MCF 10A (cell line): ENCODE measurements at regions not wholly inside any gene's neighbourhood (a gene's known extent, or its start where the extent isn't known, plus 50 kb on each side); places are given as distances from the start of the nearest gene placed in this dataset.

Source experiments
- BruUV-seq: library from RNA; stranded (reverse); fragments of 400-500 nt; replicated peaks from 2 replicates; lab custom pipeline; 2021; lab: Mats Ljungman, UMichigan
- CTCF ChIA-PET: fragments of 300-600 bp; sonication (Branson Sonifier 250); formaldehyde crosslinking; extraction: SDS; loops from one replicate; lab custom pipeline; 2021; ENCODE audit warnings: antibody characterized with exemption, inconsistent platforms; lab: Yijun Ruan, JAX
- POLR2A ChIA-PET: fragments of 300-600, 350-650 bp; sonication (Branson Sonifier 250); formaldehyde crosslinking; extraction: SDS; loops from one replicate; lab custom pipeline; 2020; ENCODE audit warnings: antibody characterized with exemption, inconsistent platforms; lab: Yijun Ruan, JAX
- DNase-seq: peaks from one replicate; pipeline ENCODE4 v3.0.0-alpha.2; 2018; ENCODE audit not compliant: unreplicated experiment
- H3K27ac Mint-ChIP-seq: one replicate; pipeline ENCODE4 v1.8.0; 2022; ENCODE audit warnings: mild to moderate bottlenecking, low read depth, mixed read lengths; ENCODE audit not compliant: unreplicated experiment
- H3K27me3 Mint-ChIP-seq: one replicate; pipeline ENCODE4 v1.8.0; 2022; ENCODE audit warnings: mixed read lengths; ENCODE audit not compliant: insufficient read depth, unreplicated experiment
- H3K36me3 Mint-ChIP-seq: one replicate; pipeline ENCODE4 v1.8.0; 2022; ENCODE audit warnings: mild to moderate bottlenecking, moderate library complexity, mixed read lengths; ENCODE audit not compliant: insufficient read depth, unreplicated experiment
- H3K4me1 Mint-ChIP-seq: one replicate; pipeline ENCODE4 v1.8.0; 2022; ENCODE audit warnings: mixed read lengths; ENCODE audit not compliant: insufficient read depth, unreplicated experiment
- H3K4me3 Mint-ChIP-seq: one replicate; pipeline ENCODE4 v1.8.0; 2022; ENCODE audit warnings: mild to moderate bottlenecking, moderate library complexity, mixed read lengths; ENCODE audit not compliant: unreplicated experiment
- H3K9me3 Mint-ChIP-seq: one replicate; pipeline ENCODE4 v1.8.0; 2022; ENCODE audit warnings: mixed read lengths; ENCODE audit not compliant: unreplicated experiment
- intact Hi-C: fragments of 100-400 bp; cut with micrococcal nuclease; formaldehyde crosslinking; loops from 2 replicates; pipeline ENCODE4 v1.14.1; 2022
- TF ChIP-seq, protein P1 (sequence below): fragments of 200-600 bp; IDR thresholded peaks from one replicate; pipeline ENCODE4 v1.8.0; 2022; ENCODE audit warnings: antibody characterized with exemption, mild to moderate bottlenecking; ENCODE audit not compliant: unreplicated experiment

DNA sequence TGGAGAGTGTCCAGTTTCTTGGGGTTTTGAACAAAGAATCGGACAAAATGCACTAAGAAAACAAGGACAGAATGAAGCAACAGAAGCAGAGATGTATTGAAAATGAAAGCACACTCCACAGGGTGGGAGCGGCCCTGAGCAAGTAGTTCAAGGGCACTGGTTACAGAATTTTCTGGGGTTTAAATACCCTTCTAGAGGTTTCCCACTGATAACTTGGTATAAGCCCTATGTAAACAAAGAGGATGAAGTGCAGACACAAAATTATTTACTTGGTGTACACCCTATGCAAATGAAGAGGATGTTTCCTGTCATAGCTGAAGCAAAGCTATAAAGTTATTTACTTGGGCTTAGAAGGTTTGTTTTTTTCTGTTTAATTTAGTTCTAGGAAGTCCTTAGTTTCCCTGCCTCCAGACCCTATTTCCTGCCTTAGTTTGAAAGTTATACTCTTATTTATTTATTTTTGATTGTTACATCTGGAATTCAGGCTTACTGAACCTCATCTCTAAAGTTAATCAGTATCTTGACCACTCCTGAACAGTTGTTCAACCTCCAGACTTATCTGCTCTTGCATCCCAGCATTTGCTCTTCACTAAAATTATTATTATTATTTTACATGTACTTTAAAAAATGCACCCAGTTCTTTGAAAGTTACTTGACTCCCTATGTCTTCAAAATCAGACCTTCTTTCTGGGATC is 193.5 kb downstream of the SPP2 start:
- ChIA-PET POLR2A (interaction anchor here (1.1 to 4.4 kb wide), 5 partner anchors 12 to 252 kb away, joined by 3 to 37 read pairs (median 5); no protein-coding TSS in a partner anchor), CTCF (interaction anchor here (1.8 to 2.3 kb wide), 2 partner anchors 11 to 14 kb away, joined by 7 read pairs; no protein-coding TSS in a partner anchor)
- Mint-ChIP-seq H3K9me3 (peaks cover 7% of the 10 kb centered on the region), H3K4me3 (peak overlapping the region; percentile 56), H3K4me1 (peaks cover 50% of the 10 kb centered on the region), H3K27me3 (no peaks in the 10 kb centered on the region), H3K36me3 (no peaks in the 10 kb centered on the region), H3K27ac (peak overlapping the region; percentile 97)
- BruUV-seq: no TSS peak
- intact Hi-C loops: no loop called here
- TF ChIP-seq, protein P1, sequence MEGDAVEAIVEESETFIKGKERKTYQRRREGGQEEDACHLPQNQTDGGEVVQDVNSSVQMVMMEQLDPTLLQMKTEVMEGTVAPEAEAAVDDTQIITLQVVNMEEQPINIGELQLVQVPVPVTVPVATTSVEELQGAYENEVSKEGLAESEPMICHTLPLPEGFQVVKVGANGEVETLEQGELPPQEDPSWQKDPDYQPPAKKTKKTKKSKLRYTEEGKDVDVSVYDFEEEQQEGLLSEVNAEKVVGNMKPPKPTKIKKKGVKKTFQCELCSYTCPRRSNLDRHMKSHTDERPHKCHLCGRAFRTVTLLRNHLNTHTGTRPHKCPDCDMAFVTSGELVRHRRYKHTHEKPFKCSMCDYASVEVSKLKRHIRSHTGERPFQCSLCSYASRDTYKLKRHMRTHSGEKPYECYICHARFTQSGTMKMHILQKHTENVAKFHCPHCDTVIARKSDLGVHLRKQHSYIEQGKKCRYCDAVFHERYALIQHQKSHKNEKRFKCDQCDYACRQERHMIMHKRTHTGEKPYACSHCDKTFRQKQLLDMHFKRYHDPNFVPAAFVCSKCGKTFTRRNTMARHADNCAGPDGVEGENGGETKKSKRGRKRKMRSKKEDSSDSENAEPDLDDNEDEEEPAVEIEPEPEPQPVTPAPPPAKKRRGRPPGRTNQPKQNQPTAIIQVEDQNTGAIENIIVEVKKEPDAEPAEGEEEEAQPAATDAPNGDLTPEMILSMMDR: no peak
- peak; percentile 52 for DNase-seq

DNA sequence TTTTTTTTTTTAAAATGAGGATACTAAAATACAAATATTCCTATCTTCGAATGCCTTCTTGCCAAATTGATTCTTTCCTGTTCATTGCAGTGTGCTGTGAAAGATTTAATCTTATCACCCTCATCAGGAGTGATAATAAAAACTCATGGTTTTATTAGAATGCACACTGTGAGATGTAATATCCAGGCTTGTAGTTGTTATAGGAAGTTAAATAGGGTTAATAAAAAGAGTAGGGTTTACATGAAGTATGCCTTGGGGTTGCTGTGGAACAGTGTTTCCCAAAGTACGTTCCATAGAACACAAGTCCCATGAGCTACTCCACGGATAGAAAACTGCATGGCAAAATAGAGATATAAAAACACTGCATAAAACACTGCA is 191.9 kb downstream of the SPP2 start:
- H3K4me1 Mint-ChIP-seq: peaks cover 50% of the 10 kb centered on the region
- no peak for DNase-seq
- no peaks in the 10 kb centered on the region for H3K36me3 Mint-ChIP-seq
- intact Hi-C loops: no loop called here
- H3K4me3 Mint-ChIP-seq: peak overlapping the region; percentile 51
- peaks cover 12% of the 10 kb centered on the region for H3K9me3 Mint-ChIP-seq
- ChIA-PET POLR2A (interaction anchor here (0.6 to 4.4 kb wide), 12 partner anchors 9 to 1453 kb away, joined by 3 to 37 read pairs (median 4); partner anchors contain the start of gene ARL4C), CTCF (interaction anchor here (0.6 to 2.3 kb wide), 9 partner anchors 9 to 1108 kb away, joined by 3 to 7 read pairs (median 4); no protein-coding TSS in a partner anchor)
- no TSS peak for BruUV-seq
- TF ChIP-seq, protein P1: no peak
- no peaks in the 10 kb centered on the region for H3K27me3 Mint-ChIP-seq
- H3K27ac Mint-ChIP-seq: peak overlapping the region; percentile 80

DNA sequence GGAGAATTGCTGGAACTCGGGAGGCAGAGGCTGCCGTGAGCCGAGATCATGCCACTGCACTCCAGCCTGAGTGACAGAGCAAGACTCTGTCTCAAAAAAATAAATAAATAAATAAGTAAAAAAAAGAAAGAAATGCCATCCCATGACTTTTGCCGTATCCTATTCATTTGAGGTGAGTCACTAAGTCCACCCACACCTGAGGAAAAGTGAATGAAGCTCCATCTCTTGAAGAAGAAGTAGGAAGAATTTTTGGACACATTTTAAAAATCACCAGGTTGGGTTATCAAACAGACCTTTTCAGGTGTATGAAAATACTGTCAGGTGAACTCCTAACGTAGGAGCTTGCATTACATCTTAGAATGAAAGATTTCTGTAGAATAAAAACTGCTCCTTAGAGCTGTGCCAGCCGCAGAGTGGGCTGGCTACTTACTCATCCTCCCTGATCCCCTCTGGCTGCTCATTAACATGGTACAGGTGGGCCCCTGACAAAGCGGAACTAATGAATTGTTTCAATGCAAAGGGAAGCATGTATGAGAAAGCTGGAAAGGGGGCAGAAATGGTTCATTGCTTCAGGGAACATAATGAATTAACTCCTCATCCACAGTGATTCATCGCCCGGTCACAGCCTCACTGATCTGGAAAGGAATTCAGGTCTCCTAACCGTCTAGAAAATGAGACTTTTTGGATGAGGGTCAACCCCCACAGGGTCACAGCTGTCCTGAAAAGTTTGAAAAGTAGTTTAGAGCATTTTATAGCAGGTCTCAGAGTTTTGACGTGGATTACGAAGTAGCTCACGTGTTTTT is 191.4 kb downstream of the SPP2 start:
- BruUV-seq: no TSS peak
- H3K27ac Mint-ChIP-seq: peak overlapping the region; percentile 80
- H3K4me3 Mint-ChIP-seq: peak overlapping the region; percentile 51
- intact Hi-C loops: no loop called here
- no peaks in the 10 kb centered on the region for H3K27me3 Mint-ChIP-seq
- ChIA-PET POLR2A (interaction anchor here (0.6 to 4.4 kb wide), 14 partner anchors 8 to 1452 kb away, joined by 3 to 37 read pairs (median 4); partner anchors contain the start of gene ARL4C), CTCF (interaction anchor here (0.6 to 2.3 kb wide), 9 partner anchors 9 to 309 kb away, joined by 3 to 7 read pairs (median 4); no protein-coding TSS in a partner anchor)
- TF ChIP-seq, protein P1: no peak
- no peaks in the 10 kb centered on the region for H3K36me3 Mint-ChIP-seq
- peaks cover 50% of the 10 kb centered on the region for H3K4me1 Mint-ChIP-seq
- H3K9me3 Mint-ChIP-seq: peaks cover 12% of the 10 kb centered on the region
- peak; percentile 84 for DNase-seq
